Cardiac fibroblast (primary cell): ENCODE measurements at regions not wholly inside any gene's neighbourhood (a gene's known extent, or its start where the extent isn't known, plus 50 kb on each side); places are given as distances from the start of the nearest gene placed in this dataset.

ENCODE experiments used
- DNase-seq, 2 donors: peaks; one replicate each; pipeline versions ENCODE4 v3.0.0 to v3.0.0-alpha.2; 2010; ENCODE audit warnings: low read depth in 2 of 2
- H3K4me3 ChIP-seq, 2 donors: replicated peaks in 1 of 2; 1 replicate in 1 of 2; 2 replicates in 1 of 2; pipeline ENCODE4 v1.5.1; 2011; ENCODE audit warnings: low read depth in 2 of 2, low read length in 2 of 2, mild to moderate bottlenecking in 2 of 2, moderate library complexity in 1 of 2
- TF ChIP-seq, protein P1 (sequence below): IDR thresholded peaks from one replicate; pipeline ENCODE4 v1.5.1; 2011; ENCODE audit warnings: low read depth, mild to moderate bottlenecking, low read length, inconsistent platforms

DNA sequence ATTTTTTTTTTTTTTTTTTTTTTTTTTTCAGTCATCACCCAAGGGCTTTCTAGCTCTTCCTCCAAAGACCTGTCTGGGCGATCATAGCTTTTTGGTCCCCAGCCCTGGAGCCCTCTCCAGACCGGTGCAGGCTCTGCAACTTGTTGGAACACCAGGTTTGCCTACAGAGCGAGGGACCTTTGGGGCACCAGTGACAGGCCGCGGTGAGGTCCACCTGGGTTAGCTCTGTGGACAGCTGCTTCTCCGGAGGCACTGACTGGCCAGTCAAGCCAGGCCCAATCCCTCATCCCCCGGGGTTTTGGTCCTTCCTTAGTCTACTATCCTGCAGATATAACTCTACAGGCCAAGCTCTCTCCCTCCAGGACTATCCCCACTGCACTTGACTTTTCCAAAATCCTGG lies 86.8 kb upstream of the SMNDC1 start:
- no peak for DNase-seq
- H3K4me3 ChIP-seq = no peak overlapping the region
- TF ChIP-seq, protein P1, sequence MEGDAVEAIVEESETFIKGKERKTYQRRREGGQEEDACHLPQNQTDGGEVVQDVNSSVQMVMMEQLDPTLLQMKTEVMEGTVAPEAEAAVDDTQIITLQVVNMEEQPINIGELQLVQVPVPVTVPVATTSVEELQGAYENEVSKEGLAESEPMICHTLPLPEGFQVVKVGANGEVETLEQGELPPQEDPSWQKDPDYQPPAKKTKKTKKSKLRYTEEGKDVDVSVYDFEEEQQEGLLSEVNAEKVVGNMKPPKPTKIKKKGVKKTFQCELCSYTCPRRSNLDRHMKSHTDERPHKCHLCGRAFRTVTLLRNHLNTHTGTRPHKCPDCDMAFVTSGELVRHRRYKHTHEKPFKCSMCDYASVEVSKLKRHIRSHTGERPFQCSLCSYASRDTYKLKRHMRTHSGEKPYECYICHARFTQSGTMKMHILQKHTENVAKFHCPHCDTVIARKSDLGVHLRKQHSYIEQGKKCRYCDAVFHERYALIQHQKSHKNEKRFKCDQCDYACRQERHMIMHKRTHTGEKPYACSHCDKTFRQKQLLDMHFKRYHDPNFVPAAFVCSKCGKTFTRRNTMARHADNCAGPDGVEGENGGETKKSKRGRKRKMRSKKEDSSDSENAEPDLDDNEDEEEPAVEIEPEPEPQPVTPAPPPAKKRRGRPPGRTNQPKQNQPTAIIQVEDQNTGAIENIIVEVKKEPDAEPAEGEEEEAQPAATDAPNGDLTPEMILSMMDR = no peak

DNA sequence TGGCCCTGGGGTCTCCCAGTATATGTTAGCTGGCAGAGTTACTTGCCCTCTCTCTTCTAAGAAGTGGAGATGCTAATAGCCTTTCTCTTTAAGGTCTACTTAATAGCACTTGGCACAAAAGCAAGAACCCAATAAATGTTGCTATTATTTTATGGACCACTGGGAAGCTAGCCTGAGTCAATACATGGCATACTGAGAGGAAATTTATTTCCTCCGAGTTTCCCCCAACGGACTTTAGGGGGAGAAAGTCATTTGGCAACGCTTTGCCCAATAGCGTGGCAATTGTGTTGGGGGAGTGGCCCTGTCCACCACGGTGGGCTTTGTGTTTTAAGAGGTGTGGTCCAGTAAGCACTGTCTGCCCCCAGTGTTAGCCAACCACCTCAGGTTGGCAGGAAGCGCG lies 87.4 kb upstream of the SMNDC1 start:
- no peak for DNase-seq
- TF ChIP-seq, protein P1 = no peak

DNA sequence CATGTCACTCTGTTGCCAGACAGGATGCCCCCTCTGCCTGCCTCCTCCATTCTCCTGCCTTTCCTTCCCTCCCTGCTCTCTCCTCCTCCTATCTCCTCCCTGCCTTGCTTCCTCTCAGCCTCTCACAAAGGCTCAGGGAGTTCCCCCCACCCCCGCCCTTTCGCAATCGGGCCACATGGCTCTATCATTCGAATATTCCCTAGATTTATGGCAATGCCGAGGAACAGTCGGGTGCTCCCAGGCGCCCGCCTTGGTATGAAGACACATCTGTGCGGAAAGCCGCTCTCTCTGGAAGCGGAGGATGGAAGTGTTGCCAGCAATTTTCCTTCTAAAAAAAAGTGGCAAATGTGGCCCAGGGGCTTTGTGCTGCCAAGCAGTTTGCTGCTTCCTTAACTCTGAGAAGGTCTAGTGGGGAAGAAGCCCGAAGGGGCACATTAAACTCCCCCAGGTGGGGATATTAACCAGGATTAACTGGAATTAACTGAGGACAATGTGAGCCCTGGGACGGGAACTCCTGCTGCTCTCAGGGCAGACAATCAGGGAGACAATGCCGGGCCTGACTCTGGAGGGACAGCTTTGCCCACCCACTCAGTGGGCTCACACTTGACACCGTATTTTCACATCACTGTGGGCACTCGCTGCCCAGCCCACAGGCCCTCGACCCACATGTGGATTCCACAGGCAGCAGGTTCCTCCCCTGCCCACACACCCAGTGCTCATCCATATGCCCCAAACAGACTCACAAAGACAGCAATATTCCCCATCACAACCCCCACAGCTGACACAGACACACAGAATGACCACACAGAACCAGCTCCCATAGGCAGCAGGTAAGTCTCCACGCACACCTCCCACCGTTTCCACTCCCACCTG lies 88.4 kb upstream of the SMNDC1 start:
- TF ChIP-seq, protein P1 = no peak
- DNase-seq = peak; percentile 62 to 82
- no peak overlapping the region for H3K4me3 ChIP-seq

More for the DNA sequence above, 87.4 kb upstream of the SMNDC1 start:
- no peak overlapping the region for H3K4me3 ChIP-seq

DNA sequence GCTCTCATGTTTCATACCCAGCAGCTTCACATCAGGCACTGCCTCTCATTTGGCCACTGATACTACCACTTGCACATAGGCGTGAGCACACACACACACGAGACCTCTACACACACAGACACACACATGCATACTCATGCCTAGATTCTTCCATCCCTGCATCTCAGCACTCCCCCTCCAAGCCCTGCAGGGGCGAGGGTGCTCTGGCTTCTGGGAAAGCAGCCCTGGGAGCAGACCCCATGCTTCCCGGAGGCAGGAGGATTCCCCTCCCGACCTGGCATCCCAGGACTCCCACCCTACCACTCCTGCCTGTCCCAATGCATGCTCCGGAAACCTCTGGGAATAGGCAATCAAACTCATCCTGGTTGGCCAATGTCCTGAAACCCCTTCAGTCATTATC lies 89.1 kb upstream of the SMNDC1 start:
- TF ChIP-seq, protein P1 = no peak
- DNase-seq = no peak
- no peak overlapping the region for H3K4me3 ChIP-seq

DNA sequence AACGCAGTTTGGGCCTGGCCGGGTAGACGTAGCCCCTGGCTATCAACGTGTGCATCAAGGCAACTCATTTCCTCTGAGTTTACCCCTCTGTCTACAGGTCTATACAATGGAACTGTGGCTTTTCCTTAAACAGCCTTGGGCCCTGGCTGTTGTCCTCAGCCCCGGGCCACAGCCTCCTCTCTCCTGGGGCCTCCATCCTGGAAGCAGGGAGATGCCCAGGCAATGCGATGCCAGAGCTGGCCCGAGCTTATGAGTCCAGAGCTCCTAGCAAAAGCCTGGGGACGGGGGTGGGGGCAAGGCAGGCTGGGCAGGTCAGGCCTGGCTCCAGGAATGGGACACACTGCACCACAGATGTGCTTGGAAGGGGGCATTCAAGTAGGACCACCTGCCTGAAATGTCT lies 89.6 kb upstream of the SMNDC1 start:
- DNase-seq = no peak
- TF ChIP-seq, protein P1 = no peak
- no peak overlapping the region for H3K4me3 ChIP-seq

DNA sequence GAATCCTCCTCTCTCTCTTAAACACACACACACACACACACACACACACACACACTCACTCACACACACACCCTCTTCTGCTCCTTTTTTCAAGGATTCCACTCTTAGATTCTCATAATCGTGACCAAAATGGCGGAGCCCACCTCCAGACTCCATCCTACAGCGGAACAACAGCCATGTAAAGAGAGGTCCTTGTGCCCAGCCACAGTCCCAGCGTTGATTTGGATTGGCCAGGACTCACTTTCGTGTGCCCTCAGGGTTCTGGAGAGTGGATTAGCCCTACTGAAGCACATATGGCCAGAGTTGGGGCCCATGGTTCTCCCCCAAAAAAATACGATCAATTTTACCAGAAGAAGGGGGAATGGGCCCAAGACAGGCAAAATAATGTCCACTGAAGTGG lies 90.2 kb upstream of the SMNDC1 start:
- TF ChIP-seq, protein P1 = no peak
- DNase-seq = no peak
- no peak overlapping the region for H3K4me3 ChIP-seq
